Astrocyte of the cerebellum (primary cell): ENCODE measurements at regions not wholly inside any gene's neighbourhood (a gene's known extent, or its start where the extent isn't known, plus 50 kb on each side); places are given as distances from the start of the nearest gene placed in this dataset.

Source experiments
- DNase-seq: peaks from one replicate; pipeline ENCODE4 v3.0.0-alpha.2; 2011; ENCODE audit warnings: low read depth
- H3K4me3 ChIP-seq: 2 replicates; pipeline ENCODE4 v1.5.1; 2011; ENCODE audit warnings: mild to moderate bottlenecking, low read depth, low read length, moderate library complexity
- in situ Hi-C: cut with HindIII; loops from 2 replicates; pipeline ENCODE4 v1.10.0; 2017; ENCODE audit warnings: low sequenced_read_pairs
- TF ChIP-seq, protein P1 (sequence below): IDR thresholded peaks from 2 replicates; pipeline ENCODE4 v1.5.1; 2012; ENCODE audit warnings: low read length, low read depth, moderate library complexity, mild to moderate bottlenecking; ENCODE audit errors: missing control alignments

DNA sequence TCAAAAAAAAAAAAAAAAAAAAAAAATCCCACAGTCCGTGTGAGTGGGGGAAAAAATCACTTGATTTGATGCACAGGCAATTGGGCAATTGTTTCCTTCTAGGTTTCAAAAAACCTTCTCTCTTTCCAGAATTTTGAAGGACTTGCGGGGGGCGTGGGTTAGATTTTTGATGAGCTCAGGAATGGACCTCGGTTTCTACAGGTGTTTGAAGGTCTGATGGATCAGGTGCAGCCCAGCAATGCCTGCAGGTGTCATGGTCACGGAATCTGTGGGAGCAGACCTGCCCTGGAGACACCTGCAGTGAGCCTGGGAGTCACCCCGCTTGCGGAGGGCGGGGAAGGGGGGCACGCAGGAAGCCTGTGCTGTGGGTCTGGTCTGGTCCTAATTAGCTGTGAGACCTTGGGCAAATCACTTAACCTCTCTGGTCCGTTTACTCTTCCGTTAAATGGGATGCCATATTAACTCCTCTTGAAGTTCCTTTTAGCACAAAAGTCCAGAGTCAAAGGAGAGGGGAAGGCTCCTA is 174.2 kb downstream of the IRF8 start:
- in situ Hi-C loops, result loop anchor here (5.0 kb wide), 3 partner anchors 66 to 444 kb away; no protein-coding TSS in a partner anchor
- H3K4me3 ChIP-seq, result no peak overlapping the region
- TF ChIP-seq, protein P1, sequence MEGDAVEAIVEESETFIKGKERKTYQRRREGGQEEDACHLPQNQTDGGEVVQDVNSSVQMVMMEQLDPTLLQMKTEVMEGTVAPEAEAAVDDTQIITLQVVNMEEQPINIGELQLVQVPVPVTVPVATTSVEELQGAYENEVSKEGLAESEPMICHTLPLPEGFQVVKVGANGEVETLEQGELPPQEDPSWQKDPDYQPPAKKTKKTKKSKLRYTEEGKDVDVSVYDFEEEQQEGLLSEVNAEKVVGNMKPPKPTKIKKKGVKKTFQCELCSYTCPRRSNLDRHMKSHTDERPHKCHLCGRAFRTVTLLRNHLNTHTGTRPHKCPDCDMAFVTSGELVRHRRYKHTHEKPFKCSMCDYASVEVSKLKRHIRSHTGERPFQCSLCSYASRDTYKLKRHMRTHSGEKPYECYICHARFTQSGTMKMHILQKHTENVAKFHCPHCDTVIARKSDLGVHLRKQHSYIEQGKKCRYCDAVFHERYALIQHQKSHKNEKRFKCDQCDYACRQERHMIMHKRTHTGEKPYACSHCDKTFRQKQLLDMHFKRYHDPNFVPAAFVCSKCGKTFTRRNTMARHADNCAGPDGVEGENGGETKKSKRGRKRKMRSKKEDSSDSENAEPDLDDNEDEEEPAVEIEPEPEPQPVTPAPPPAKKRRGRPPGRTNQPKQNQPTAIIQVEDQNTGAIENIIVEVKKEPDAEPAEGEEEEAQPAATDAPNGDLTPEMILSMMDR, result no peak
- no peak for DNase-seq

GRCh38 chr16:86073763-86074493 is 175.0 kb downstream of the IRF8 start:
- TF ChIP-seq, protein P1, result no peak
- DNase-seq, result no peak
- H3K4me3 ChIP-seq, result no peak overlapping the region
- in situ Hi-C loops, result loop anchor here (5.0 kb wide), 3 partner anchors 67 to 443 kb away; no protein-coding TSS in a partner anchor

DNA sequence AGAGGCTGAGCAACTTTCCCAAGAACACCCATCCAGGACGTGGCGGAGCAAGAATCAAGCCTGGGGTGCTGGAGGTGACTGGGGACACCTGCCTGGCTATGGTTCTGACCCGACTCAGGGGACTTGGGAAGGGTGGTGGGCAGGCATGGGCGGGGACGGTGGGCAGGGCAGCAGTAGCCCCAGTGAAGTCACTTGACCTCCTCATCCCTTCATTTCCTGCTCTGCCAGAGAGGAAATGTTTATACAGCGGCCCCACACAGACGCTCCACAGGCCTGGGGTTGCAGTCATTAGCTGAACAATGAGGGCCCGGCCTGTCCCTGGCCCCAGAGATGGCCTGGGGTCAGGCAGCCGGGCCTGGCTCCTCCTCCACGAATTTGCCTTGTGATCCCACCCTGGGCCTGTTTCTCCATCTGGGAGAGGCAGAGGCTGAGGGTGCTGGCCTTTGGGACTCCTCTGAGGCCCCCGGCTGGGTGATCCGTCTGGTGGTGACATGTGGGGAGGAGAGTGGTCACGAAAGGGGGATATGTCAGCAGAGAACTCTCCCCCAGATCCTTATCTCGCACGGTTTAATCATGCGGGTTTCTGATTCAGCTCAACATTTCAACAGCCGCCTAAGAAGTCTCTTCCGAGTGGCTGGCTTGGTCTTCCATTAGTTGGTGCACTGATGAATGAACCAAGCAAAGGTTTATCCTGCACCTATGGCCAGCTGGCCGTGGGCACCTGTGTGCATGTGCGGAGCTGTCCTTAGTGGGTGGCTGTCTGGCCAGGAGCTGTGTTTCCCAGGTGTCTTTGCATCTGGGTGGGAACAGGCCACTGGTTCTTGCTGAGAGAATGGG is 175.9 kb downstream of the IRF8 start:
- TF ChIP-seq, protein P1, result no peak
- no peak for DNase-seq
- in situ Hi-C loops, result loop anchor here (5.0 to 25.0 kb wide), 4 partner anchors 68 to 442 kb away; no protein-coding TSS in a partner anchor
- no peak overlapping the region for H3K4me3 ChIP-seq

DNA sequence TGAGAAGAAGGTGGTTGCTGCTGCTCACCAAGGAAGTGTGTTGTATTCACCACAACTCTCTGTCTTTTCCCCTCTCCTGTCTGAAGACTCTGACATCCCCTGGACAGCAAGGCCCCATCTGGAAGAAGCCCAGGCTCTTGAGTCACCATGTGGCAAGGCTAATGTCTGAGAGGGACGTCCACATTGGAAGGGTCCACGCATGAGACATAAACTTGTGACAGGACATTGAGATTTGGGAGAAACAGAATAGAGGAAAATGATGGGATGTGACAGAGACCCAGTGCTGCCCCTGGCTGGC is 176.5 kb downstream of the IRF8 start:
- in situ Hi-C loops, result loop anchor here (25.0 kb wide), 1 partner anchor 112 kb away; no protein-coding TSS in a partner anchor
- H3K4me3 ChIP-seq, result no peak overlapping the region
- no peak for DNase-seq
- TF ChIP-seq, protein P1, result no peak

DNA sequence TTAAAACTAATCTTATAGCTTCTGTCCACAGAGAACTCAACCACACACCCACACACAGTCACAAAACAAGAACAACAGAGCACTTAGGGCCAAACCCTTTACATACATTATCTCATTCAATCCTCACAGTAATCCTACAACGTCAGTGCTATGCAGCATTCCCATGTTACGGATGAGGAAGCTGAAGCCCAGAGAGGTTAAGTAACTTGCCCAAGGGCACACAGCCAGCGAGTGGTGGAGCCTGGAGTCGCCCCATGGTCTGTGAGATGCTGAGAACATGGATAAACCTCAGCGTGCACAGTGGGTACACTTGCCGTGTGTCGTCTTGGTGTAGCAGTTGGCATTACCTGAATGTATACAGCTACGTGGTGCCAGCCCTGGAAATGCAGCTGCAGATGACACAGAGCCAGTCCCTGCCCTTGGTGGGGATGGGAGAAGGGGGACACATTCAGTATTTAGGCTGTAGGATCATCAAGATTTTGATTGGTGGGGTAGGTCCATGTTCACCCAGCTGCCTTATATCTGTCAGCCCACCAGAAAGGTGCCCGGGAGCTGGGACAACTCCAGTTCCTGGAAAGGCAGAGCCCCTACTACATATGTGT is 177.0 kb downstream of the IRF8 start:
- DNase-seq, result no peak
- no peak overlapping the region for H3K4me3 ChIP-seq
- TF ChIP-seq, protein P1, result no peak
- in situ Hi-C loops, result loop anchor here (25.0 kb wide), 1 partner anchor 111 kb away; no protein-coding TSS in a partner anchor

GRCh38 chr16:86076606-86077005 is 177.6 kb downstream of the IRF8 start:
- in situ Hi-C loops, result loop anchor here (25.0 kb wide), 1 partner anchor 111 kb away; no protein-coding TSS in a partner anchor
- TF ChIP-seq, protein P1, result no peak
- no peak overlapping the region for H3K4me3 ChIP-seq
- no peak for DNase-seq
